ENCODE measurements at regions not wholly inside any gene's neighbourhood (a gene's known extent, or its start where the extent isn't known, plus 50 kb on each side); places are given as distances from the start of the nearest gene placed in this dataset.
"Not testable (repeated sequence)": the region's sequence is repeated elsewhere in the genome, so short reads cannot be mapped to it uniquely, and the experiment has no call there.

DNA sequence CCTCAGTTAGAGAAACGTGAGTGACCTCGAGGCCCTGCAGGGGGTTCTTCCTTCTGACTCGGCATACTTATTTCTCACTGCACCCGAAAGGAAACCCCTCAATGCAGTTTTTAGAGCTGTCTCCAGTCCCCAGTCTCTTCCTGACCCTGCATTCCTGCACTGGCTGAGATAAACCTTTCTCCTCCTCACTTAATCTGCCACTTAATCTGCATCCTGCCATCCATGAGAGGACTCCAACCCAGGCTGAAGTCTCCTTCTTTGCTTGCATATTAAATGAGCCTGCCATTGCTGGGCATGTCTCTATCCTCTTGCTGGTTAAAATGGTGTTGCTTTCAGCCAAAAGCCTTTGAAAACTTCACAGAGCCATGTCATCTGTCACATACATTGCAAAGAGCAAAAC lies 125.6 kb upstream of the GATA6 start:
- DNase-seq (ENCODE audit: low spot score): no peak

GRCh38 chr18:22044474-22045220 lies 124.7 kb upstream of the GATA6 start:
- DNase-seq (ENCODE audit: low spot score): no peak

DNA sequence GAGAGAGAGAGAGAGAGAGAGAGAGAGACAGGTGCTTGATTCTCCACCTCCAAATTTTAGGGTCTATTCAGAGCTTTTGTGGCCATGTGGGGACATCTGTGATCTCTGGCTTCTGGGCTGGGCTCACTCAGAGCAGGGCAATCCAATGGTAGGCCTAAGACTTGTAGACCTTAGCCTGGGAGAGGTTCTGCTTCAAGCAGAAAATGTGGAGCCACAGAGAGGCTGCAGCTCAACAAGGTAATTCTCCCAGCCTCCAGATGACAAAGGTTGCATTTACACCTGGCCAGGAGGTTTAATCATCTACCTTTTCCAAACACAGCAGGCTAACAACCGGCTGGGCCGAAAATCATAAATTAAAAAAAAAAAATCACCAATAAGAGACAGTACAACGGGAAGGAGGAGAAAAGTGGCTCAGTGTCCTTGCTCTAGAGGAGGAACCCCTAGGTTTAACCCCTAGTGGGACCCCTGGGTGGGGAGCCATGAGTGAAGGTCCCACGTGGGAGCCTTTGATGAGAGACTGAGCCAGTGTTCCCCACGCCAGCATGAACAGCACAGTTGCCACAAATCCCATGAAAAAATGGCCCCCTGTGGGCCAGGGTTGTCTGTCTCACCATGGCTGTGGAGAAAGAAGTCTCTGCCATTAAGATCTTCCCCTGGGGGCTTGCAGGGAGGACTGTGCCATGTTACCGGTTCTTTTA lies 124.0 kb upstream of the GATA6 start:
- DNase-seq (ENCODE audit: low spot score): no peak

GRCh38 chr18:22046473-22046872 lies 122.9 kb upstream of the GATA6 start:
- DNase-seq (ENCODE audit: low spot score): no peak

GRCh38 chr18:22047485-22047884 lies 121.9 kb upstream of the GATA6 start:
- no peak for DNase-seq (ENCODE audit: low spot score)

DNA sequence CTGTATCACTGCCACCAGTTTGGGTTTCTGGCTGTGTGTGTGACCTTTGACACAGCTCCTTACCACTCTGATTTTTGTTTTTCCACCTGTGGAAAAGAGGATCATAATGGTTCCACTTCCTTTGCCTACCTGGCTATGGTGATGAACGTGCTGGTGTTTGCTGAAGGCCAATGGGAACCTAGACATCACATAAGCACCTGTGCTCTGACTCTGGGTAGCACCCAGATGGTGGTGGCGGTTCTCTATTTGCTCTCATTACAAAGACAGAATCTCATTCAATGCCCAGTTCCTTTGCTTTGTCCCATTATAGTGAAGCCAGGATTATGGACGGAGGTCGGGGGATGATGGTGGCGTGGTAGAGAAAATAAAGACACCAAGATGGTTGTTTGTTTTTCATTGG lies 121.2 kb upstream of the GATA6 start:
- no peak for DNase-seq (ENCODE audit: low spot score)

DNA sequence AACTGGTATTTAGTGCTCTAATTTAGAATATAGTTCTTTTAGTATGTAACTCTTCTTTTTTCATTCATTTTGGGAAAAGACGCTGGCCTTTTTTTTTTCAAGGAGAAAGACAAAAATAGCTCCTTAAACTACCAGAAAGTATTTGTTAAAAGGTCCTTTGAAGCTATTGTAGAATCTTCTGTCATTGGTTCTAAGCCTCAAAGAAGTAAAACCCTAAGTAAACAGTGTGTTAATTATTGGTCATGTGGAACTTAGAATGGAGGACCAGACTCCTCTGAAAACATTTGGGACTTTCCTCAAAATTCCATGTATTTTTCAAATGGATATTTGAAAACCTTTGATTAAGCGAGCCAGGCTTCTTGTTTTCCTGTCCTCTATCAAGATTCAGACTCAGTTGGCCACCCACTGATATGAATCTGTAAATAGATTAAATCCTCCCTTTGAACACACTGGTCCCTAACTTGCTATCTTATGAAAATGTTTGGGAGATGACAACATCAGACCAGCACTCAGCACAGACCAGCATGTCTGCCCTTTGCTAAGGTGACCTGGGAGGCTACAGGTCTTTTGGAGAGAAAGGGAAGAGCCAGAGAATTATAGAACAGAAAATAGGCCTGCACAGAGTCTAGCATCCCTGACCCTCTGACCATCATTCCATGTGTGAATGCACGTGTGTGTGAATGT lies 120.3 kb upstream of the GATA6 start:
- DNase-seq (ENCODE audit: low spot score): no peak

- DNase-seq (ENCODE audit: low spot score): no peak
Observed at GRCh38 chr18:22052405-22053105, 116.8 kb upstream of the GATA6 start.

DNA sequence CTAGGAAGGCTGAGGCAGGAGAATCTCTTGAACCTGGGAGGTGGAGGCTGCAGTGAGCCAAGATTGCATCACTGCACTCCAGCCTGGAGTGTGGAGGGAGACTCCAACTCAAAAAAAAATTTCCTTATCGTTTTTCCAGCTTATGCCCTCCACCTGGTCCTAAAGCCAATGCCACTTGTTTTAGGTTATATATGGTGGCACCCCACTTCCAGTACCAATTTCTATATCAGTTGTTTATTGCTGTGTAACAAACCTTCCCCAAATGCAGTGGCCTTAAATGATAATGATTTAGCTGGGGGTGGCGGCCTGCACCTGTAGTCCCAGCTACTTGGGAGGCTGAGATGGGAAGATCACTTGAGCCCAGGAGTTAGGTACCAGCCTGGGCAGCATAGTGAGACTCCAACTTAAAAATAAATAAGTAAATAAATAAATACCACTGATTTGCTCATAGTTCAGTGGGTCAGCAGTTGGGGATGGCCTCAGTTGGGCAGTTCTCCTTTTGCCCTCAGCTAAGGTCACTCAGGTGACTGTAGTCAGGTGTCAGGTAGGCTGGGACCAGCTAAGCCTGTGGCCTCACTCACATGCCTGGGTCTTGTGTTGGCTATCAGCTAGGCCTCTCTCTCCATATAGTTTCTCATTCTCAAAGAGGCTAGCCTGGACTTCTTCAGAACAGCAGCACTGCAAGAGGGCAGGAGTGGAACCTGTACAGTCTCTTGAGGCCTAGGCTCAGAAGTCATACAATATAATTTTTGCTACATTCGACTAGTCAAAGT lies 113.7 kb upstream of the GATA6 start:
- no peak for DNase-seq (ENCODE audit: low spot score)

DNA sequence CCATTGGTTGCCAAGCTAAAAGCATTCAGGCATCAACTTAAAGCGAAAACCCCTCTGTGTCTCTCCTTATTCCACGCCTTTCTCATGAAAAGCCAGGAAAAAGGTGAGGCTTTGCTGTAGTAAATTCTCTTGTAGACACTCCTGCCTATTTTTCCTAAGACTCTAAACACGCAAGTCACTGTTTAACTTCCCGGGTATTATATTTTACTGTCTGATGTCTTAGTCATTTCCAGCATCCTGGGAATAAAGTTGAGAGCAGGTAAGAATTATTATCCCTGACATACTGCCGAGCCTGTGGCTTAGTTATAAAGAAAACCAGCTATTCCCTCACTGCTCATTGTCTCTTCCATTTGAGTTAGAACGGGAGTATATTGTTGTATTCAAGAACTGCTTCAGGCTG lies 112.4 kb upstream of the GATA6 start:
- DNase-seq (ENCODE audit: low spot score): no peak

DNA sequence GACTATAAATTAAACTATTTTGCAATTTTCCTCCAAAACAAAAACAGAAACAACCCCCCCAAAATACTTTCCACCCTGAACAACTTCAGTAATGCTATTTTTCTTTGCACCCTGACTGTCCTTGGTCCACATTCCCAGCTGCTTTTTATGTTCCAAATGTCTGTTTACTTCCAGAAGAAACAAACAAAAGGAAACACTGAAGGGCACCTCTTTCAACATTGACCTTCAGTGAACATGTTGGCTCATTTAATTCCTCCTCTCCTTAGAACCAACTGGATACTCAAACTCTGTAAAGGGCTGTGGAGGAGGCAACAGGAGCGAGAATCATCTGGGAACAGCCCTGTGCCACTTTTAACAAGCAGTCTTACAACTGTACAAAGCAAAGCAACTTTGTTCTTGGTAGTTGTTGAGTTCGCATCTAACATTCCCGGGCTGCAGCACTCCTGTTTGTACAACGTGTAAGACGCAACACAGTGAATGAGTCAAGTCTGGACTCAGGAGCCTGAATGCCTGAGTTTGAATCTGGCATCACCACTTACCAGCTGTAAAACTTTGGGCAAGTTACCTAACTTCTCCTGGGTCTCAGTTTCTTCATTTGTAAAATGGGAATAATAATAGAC lies 111.4 kb upstream of the GATA6 start:
- no peak for DNase-seq (ENCODE audit: low spot score)

- no peak for DNase-seq (ENCODE audit: low spot score)
Observed at GRCh38 chr18:22060361-22060760, 109.0 kb upstream of the GATA6 start.

DNA sequence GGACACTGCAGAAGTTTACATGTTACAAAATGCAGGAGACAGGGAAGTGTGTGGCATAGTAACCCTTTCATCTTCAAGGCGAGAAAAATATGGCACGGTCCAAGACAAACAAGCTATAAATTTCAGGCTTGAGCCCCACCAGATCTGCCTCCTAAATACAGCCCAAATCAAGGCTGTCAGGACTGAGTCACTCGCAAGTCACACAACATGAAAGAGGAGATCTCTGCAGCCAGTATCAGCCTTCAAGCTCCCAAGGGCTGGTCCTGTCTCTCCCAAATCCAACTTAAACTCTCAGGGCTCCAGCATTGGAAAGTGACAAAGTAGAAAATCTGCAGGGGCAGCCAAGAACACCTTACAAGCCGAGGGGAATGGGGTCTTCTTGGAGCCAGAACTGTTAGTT lies 106.3 kb upstream of the GATA6 start:
- DNase-seq (ENCODE audit: low spot score): no peak

- DNase-seq (ENCODE audit: low spot score): no peak
Observed at GRCh38 chr18:22063672-22064071, 105.7 kb upstream of the GATA6 start.

- DNase-seq (ENCODE audit: low spot score): no peak
Observed at GRCh38 chr18:22064581-22064980, 104.8 kb upstream of the GATA6 start.

- DNase-seq (ENCODE audit: low spot score): no peak
Observed at GRCh38 chr18:22065311-22065710, 104.1 kb upstream of the GATA6 start.

DNA sequence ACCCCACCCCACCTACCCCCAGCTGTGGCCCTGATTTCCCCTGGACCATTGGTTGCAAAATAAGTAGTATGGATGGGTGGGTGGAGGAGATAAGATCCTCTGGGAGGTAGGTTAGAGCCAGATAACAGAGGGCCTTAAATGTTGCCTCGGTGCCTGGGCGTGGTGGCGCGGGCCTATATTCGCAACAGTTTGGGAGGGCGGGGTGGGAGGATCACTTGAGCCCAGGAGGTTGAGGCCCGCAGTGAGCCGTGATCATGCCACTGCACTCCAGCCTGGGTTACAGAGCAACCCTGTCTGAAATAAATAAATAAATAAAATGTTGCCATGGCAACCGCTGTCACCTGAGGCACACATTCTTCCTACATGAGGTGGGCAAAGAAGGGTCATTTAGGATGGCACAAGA lies 103.3 kb upstream of the GATA6 start:
- DNase-seq (ENCODE audit: low spot score): no peak

DNA sequence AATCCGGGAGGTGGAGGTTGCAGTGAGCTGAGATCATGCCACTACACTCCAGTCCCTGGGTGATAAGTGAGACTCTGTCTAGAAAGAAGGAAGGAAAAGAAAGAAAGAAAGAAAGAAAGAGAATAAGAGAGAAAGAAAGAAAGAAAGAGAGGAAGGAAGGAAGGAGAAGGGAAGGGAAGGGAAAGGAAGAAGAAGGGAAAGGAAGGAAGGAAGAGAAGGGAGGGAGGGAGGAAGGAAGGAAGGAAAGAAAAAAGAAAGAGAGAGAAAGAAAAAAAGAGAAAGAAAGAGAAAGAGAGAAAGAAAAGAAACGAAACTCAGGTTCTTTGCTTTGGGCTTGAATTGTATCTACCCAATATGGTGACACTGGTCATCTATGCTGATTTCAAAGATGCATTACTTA lies 102.3 kb upstream of the GATA6 start:
- no peak for DNase-seq (ENCODE audit: low spot score)

DNA sequence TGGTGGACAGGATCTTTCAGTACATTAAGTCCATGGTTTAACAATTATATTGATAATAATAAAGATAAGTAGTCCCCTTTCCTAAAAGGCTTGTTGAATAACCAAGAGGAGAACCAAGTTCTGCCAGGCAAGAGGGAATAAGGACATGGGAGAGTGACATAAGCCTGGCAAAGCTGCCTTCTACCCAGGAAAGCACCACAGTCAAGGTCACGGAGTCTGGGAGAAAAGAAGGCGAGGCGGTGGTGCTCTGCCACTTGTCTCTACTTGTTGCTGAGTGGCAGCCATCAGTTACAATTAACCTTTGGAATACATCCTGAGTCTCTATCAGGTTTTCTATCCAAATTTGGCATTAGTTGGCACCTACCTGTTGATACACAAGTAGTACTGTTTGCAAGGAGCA lies 101.7 kb upstream of the GATA6 start:
- no peak for DNase-seq (ENCODE audit: low spot score)

DNA sequence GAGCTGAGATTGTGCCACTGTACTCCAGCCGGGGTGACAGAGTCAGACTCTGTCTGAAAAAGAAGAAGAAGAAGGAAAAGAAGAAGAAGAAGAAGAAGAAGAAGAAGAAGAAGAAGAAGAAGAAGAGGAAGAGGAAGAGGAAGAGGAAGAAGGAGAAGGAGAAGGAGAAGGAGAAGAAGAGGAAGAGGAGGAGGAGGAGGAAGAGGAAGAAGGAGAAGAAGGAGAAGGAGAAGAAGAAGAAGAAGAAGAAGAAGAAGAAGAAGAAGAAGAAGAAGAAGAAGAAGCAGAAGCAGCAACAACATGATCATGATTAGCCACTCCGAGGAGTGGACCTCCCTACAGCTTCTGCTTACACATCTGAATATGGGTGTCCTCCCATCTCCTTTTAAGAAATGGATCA lies 100.6 kb upstream of the GATA6 start:
- not testable (repeated sequence) for DNase-seq (ENCODE audit: low spot score)

- no peak for DNase-seq (ENCODE audit: low spot score)
Observed at GRCh38 chr18:22069916-22070315, 99.5 kb upstream of the GATA6 start.
